ENCODE measurements at regions not wholly inside any gene's neighbourhood (a gene's known extent, or its start where the extent isn't known, plus 50 kb on each side); places are given as distances from the start of the nearest gene placed in this dataset.

DNA sequence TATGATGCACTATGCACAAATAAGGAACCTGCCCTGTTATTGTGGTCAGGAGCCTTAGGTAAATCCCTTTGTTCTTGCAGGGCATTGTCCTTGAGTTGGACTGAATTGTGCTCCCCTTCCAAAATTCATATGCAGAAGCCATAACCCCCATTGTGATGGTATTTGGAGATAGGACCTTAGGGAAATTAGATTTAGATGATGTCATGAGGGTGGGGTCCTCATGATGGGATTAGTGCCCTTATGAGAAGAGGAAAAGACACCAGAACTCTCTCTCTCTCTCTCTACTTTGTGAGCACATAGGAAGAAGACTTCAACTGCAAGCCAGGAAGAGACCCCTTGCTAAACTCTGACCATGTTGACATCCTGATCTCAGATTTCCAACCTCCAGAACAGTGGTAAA, 268.0 kb downstream of the LRFN2 start:
- no peaks in the 10 kb centered on the region for H3K4me1 ChIP-seq (ENCODE audit: control insufficient read depth in 5 of 5, insufficient read depth in 5 of 5, low read length in 5 of 5)
- no peak overlapping the region for H3K4me3 ChIP-seq
- DNase-seq (no peak), ATAC-seq (ENCODE audit: insufficient read depth, low FRiP score) (no peak)
- H3K9ac ChIP-seq (ENCODE audit: insufficient read depth in 1 of 2, low read length in 2 of 2) = no peak overlapping the region
- H3K27me3 ChIP-seq (ENCODE audit: control insufficient read depth in 3 of 3, insufficient read depth in 3 of 3, low read length in 2 of 3) = peaks cover 0 to 7% (median 2%) of the 10 kb centered on the region in 3 donors
- H3K27ac ChIP-seq (ENCODE audit: low read depth in 1 of 2, low read length in 1 of 2) = no peak overlapping the region
- H3K9me3 ChIP-seq (ENCODE audit: control insufficient read depth in 4 of 4, insufficient read depth in 3 of 4, low read length in 3 of 4) = peaks cover 0 to 9% (median 3%) of the 10 kb centered on the region in 4 donors
- H3K36me3 ChIP-seq (ENCODE audit: control insufficient read depth in 4 of 4, insufficient read depth in 4 of 4, low read length in 4 of 4) = no peaks in the 10 kb centered on the region
- TF ChIP-seq, protein P1, sequence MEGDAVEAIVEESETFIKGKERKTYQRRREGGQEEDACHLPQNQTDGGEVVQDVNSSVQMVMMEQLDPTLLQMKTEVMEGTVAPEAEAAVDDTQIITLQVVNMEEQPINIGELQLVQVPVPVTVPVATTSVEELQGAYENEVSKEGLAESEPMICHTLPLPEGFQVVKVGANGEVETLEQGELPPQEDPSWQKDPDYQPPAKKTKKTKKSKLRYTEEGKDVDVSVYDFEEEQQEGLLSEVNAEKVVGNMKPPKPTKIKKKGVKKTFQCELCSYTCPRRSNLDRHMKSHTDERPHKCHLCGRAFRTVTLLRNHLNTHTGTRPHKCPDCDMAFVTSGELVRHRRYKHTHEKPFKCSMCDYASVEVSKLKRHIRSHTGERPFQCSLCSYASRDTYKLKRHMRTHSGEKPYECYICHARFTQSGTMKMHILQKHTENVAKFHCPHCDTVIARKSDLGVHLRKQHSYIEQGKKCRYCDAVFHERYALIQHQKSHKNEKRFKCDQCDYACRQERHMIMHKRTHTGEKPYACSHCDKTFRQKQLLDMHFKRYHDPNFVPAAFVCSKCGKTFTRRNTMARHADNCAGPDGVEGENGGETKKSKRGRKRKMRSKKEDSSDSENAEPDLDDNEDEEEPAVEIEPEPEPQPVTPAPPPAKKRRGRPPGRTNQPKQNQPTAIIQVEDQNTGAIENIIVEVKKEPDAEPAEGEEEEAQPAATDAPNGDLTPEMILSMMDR (IDR thresholded peaks at IDR 0.05; ENCODE audit: control extremely low read depth, extremely low read depth) = no peak

DNA sequence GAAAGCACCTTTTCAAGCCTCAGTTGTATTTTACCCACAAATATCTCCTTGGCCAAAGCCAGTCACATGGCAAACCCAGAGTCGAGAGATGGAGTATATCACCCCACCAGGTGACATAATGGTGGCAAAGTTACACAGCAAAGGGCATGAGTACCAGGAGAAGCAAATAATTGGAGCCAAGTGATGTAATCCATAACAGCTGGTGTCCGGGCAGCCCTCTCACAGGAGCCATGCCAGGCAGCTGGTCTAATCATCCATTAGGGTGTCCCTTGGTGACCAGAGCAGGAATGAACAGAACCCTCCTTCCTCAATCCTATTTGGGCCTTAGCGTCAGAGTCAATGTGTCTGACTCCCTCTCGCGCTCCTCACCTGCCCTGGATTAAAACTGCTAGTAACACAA, 272.1 kb downstream of the LRFN2 start:
- TF ChIP-seq, protein P1 (IDR thresholded peaks at IDR 0.05; ENCODE audit: control extremely low read depth, extremely low read depth) = no peak
- 91 to 93% methylated on average over 5 of the region's 5 CpGs for WGBS, 2 donors
- Histone ChIP-seq H3K4me3 (no peak overlapping the region), H3K4me1 (ENCODE audit: control insufficient read depth in 5 of 5, insufficient read depth in 5 of 5, low read length in 5 of 5) (no peaks in the 10 kb centered on the region), H3K27ac (ENCODE audit: low read depth in 1 of 2, low read length in 1 of 2) (no peak overlapping the region), H3K9ac (ENCODE audit: insufficient read depth in 1 of 2, low read length in 2 of 2) (no peak overlapping the region), H3K27me3 (ENCODE audit: control insufficient read depth in 3 of 3, insufficient read depth in 3 of 3, low read length in 2 of 3) (peaks cover 0 to 3% (median 0%) of the 10 kb centered on the region in 3 donors), H3K9me3 (ENCODE audit: control insufficient read depth in 4 of 4, insufficient read depth in 3 of 4, low read length in 3 of 4) (peaks cover 0 to 8% (median 3%) of the 10 kb centered on the region in 4 donors), H3K36me3 (ENCODE audit: control insufficient read depth in 4 of 4, insufficient read depth in 4 of 4, low read length in 4 of 4) (no peaks in the 10 kb centered on the region)
- ATAC-seq (ENCODE audit: insufficient read depth, low FRiP score) (no peak), DNase-seq (no peak)

DNA sequence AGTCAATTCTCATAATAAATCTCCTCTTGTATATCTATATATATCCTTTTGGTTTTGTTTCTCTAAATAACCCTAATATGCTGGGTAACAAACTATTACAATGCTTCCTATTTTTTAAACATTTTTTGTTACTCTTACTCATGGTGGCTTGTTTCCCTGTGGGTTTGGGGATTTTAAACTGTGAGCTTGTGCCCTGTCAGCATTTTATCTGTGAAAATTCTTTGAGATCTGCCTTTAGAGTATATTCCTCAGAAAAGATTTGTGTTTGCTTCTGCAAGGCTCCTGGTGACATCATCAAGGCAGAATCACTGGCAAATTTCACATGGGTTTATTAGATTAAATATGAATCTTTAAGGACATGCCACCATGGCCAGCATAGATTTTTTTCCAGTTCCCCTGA, 273.6 kb downstream of the LRFN2 start:
- no peak for DNase-seq
- Histone ChIP-seq H3K9me3 (ENCODE audit: control insufficient read depth in 4 of 4, insufficient read depth in 3 of 4, low read length in 3 of 4) (peaks cover 0 to 3% (median 0%) of the 10 kb centered on the region in 4 donors), H3K27me3 (ENCODE audit: control insufficient read depth in 3 of 3, insufficient read depth in 3 of 3, low read length in 2 of 3) (peaks cover 0 to 3% (median 0%) of the 10 kb centered on the region in 3 donors), H3K27ac (ENCODE audit: low read depth in 1 of 2, low read length in 1 of 2) (no peak overlapping the region), H3K36me3 (ENCODE audit: control insufficient read depth in 4 of 4, insufficient read depth in 4 of 4, low read length in 4 of 4) (no peaks in the 10 kb centered on the region), H3K9ac (ENCODE audit: insufficient read depth in 1 of 2, low read length in 2 of 2) (no peak overlapping the region), H3K4me3 (no peak overlapping the region), H3K4me1 (ENCODE audit: control insufficient read depth in 5 of 5, insufficient read depth in 5 of 5, low read length in 5 of 5) (peaks cover 0 to under 1% (median 0%) of the 10 kb centered on the region in 5 donors)
- TF ChIP-seq, protein P1 (IDR thresholded peaks at IDR 0.05; ENCODE audit: control extremely low read depth, extremely low read depth) = no peak
- no peak for ATAC-seq (ENCODE audit: insufficient read depth, low FRiP score)
